Mesenchymal stem cell (in vitro differentiated cells and primary cell): ENCODE measurements at regions not wholly inside any gene's neighbourhood (a gene's known extent, or its start where the extent isn't known, plus 50 kb on each side); places are given as distances from the start of the nearest gene placed in this dataset.

Source experiments
- DNase-seq: peaks from one replicate; pipeline ENCODE4 v3.0.0-alpha.2; 2013
- H2AFZ ChIP-seq: one replicate; pipeline ENCODE4 v1.6.1; 2013; ENCODE audit warnings: low read depth, mild to moderate bottlenecking, control low read depth, inconsistent platforms, low read length, moderate library complexity
- H2AK5ac ChIP-seq: 2 replicates; pipeline ENCODE4 v1.6.1; 2013; ENCODE audit warnings: low read length, moderate library complexity, mild to moderate bottlenecking, inconsistent platforms; ENCODE audit not compliant: severe bottlenecking
- H2BK120ac ChIP-seq: one replicate; pipeline ENCODE4 v1.6.1; 2013; ENCODE audit warnings: low read depth, mild to moderate bottlenecking, inconsistent platforms, low read length, moderate library complexity
- H2BK12ac ChIP-seq, 2 experiments: one replicate each; pipeline ENCODE4 v1.6.1; 2013; ENCODE audit warnings: inconsistent platforms in 2 of 2, low read length in 2 of 2, mild to moderate bottlenecking in 2 of 2, moderate library complexity in 2 of 2, control low read depth in 1 of 2
- H2BK15ac ChIP-seq: one replicate; pipeline ENCODE4 v1.6.1; 2013; ENCODE audit warnings: mild to moderate bottlenecking, low read depth, inconsistent platforms; ENCODE audit not compliant: poor library complexity, severe bottlenecking
- H2BK5ac ChIP-seq: 2 replicates; pipeline ENCODE4 v1.6.1; 2013; ENCODE audit warnings: low read depth, mild to moderate bottlenecking, low read length, control low read depth, inconsistent platforms; ENCODE audit not compliant: poor library complexity, severe bottlenecking
- H3K14ac ChIP-seq, 2 experiments: one replicate each; pipeline ENCODE4 v1.6.1; 2013; ENCODE audit warnings: inconsistent platforms in 2 of 2, low read length in 2 of 2, control low read depth in 1 of 2, mild to moderate bottlenecking in 1 of 2, moderate library complexity in 1 of 2
- H3K18ac ChIP-seq, 2 experiments: one replicate each; pipeline ENCODE4 v1.6.1; 2013; ENCODE audit warnings: inconsistent platforms in 2 of 2, low read length in 2 of 2, control low read depth in 1 of 2, low read depth in 1 of 2, mild to moderate bottlenecking in 1 of 2
- H3K23ac ChIP-seq, 2 experiments: one replicate each; pipeline ENCODE4 v1.6.1; 2013; ENCODE audit warnings: inconsistent platforms in 2 of 2, low read length in 2 of 2, mild to moderate bottlenecking in 2 of 2, moderate library complexity in 2 of 2, control low read depth in 1 of 2
- H3K27ac ChIP-seq: 2 replicates; pipeline ENCODE4 v1.5.1; 2013; ENCODE audit warnings: mild to moderate bottlenecking, moderate library complexity, low read length, control low read depth, inconsistent platforms; ENCODE audit not compliant: poor library complexity, severe bottlenecking
- H3K27me3 ChIP-seq, 2 experiments: 2 replicates each; pipeline versions ENCODE4 v1.6.1 to v1.7.0; 2013; ENCODE audit warnings: low read length in 2 of 2, mild to moderate bottlenecking in 2 of 2, moderate library complexity in 2 of 2, control low read depth in 1 of 2, inconsistent platforms in 1 of 2; ENCODE audit not compliant: control insufficient read depth in 1 of 2, insufficient read depth in 1 of 2
- H3K36me3 ChIP-seq, 2 experiments: 2 replicates each; pipeline versions ENCODE4 v1.6.1 to v1.7.0; 2013; ENCODE audit warnings: low read length in 2 of 2, control low read depth in 1 of 2, inconsistent platforms in 1 of 2, low read depth in 1 of 2, mild to moderate bottlenecking in 1 of 2; ENCODE audit not compliant: insufficient read depth in 2 of 2, control insufficient read depth in 1 of 2
- H3K4ac ChIP-seq, 2 experiments: one replicate each; pipeline ENCODE4 v1.6.1; 2013; ENCODE audit warnings: inconsistent platforms in 2 of 2, low read length in 2 of 2, mild to moderate bottlenecking in 2 of 2, moderate library complexity in 2 of 2, control low read depth in 1 of 2, low read depth in 1 of 2
- H3K4me1 ChIP-seq: 2 replicates; pipeline ENCODE4 v1.6.1; 2013; ENCODE audit warnings: low read depth, low read length, control low read depth; ENCODE audit not compliant: control insufficient read depth, insufficient read depth
- H3K4me2 ChIP-seq: 2 replicates; pipeline ENCODE4 v1.6.1; 2013; ENCODE audit warnings: low read length, mild to moderate bottlenecking, inconsistent platforms; ENCODE audit not compliant: poor library complexity, severe bottlenecking
- H3K4me3 ChIP-seq, 2 experiments: 2 replicates each; pipeline versions ENCODE4 v1.5.1 to v1.7.0; 2013; ENCODE audit warnings: low read length in 2 of 2, mild to moderate bottlenecking in 2 of 2, control low read depth in 1 of 2, low read depth in 1 of 2; ENCODE audit not compliant: insufficient read depth in 1 of 2
- H3K79me1 ChIP-seq: replicated peaks from 2 replicates; pipeline ENCODE4 v1.6.1; 2013; ENCODE audit warnings: mild to moderate bottlenecking, control low read depth, low read length, inconsistent platforms; ENCODE audit not compliant: poor library complexity, severe bottlenecking
- H3K9ac ChIP-seq: 2 replicates; pipeline ENCODE4 v1.7.0; 2013; ENCODE audit warnings: mild to moderate bottlenecking, low read length, moderate library complexity
- H3K9me3 ChIP-seq: 2 replicates; pipeline ENCODE4 v1.7.0; 2013; ENCODE audit warnings: mild to moderate bottlenecking, low read length; ENCODE audit not compliant: control insufficient read depth
- H4K8ac ChIP-seq: one replicate; pipeline ENCODE4 v1.6.1; 2013; ENCODE audit warnings: inconsistent platforms, mild to moderate bottlenecking, low read length, moderate library complexity
- H4K91ac ChIP-seq: one replicate; pipeline ENCODE4 v1.6.1; 2013; ENCODE audit warnings: mild to moderate bottlenecking, low read length, inconsistent platforms
- WGBS: methylation state at CpG from one replicate; pipeline ENCODE4 v1.1.7; 2013; ENCODE audit warnings: mixed read lengths; 5-methylcytosine and 5-hydroxymethylcytosine counted together

DNA sequence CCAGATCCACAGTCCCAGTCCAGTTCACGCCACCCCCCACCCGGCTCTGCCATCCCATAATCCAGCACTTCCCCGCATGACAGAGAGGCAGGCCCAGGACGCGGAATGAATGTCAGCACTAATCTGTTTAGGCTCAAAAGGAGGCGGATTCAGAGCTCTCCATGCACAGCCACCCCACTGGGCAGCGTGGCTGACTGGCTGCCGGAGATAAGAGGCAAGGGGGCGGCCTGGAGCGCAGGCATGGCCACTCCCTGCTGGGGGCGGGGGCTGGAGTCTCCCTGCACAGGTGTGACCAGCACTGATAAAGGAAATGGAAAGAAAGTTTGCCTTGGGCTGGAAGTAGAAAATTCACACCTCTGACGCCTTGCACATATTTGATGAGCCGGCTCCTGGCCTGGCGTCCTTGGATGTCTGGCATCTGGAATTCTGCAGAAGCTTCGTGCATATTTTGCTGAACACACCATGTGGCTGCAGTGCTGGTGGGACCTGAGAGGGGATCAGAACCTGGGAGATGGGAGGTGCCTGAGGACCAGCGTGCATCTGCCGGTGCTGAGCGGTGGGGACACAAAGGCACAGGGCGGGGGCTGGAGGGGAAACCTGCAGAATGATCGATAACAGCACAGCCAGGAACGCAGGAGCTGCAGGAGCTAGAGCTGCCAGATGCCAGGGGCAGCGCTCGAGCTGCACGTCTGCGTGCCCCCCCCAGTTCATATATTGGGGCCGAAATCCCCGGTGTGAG, 344.4 kb downstream of the CTTN start:
- Histone ChIP-seq H3K9ac (no peak overlapping the region), H2BK5ac (no peak overlapping the region), H2AK5ac (no peak overlapping the region), H4K91ac (no peak overlapping the region), H3K4me3 (no peak overlapping the region), H2BK15ac (no peak overlapping the region), H4K8ac (no peak overlapping the region), H3K23ac (peak overlapping the region in 1 of 2 experiments; percentile 50), H3K4ac (no peak overlapping the region), H3K18ac (no peak overlapping the region), H3K4me1 (peaks cover 4% of the 10 kb centered on the region), H3K14ac (no peak overlapping the region), H3K27me3 (peaks cover 41 to 50% of the 10 kb centered on the region in 2 experiments), H3K27ac (no peak overlapping the region), H3K4me2 (no peak overlapping the region), H3K36me3 (no peaks in the 10 kb centered on the region), H3K9me3 (no peaks in the 10 kb centered on the region), H3K79me1 (no peaks in the 10 kb centered on the region), H2BK12ac (no peak overlapping the region), H2AFZ (no peak overlapping the region), H2BK120ac (no peak overlapping the region)
- WGBS: 36% methylated on average over 27 of the region's 27 CpGs
- no peak for DNase-seq

DNA sequence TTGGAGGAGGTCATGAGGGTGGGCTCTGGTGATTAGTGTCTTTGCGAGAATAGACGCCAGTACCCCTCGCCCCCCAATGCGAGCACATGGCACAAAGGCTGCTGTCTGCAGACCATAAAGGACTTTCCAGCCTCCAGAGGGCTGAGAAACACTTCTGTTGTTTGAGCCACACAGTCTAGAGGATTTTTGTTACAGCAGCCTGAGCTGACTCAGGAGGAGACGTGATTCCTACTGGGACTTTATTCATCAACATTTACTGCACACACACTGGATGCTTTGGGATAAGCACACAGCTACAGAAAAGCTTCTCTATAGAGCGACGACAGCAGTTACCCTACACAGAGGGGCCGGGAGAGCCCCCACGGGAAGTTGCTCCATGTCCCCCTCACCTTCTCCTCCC, 345.0 kb downstream of the CTTN start:
- no peak overlapping the region for H3K14ac ChIP-seq
- H3K4me3 ChIP-seq: no peak overlapping the region
- no peak overlapping the region for H2BK15ac ChIP-seq
- H3K4me1 ChIP-seq: peaks cover 4% of the 10 kb centered on the region
- no peak overlapping the region for H3K9ac ChIP-seq
- H2AFZ ChIP-seq: no peak overlapping the region
- peaks cover 41 to 50% of the 10 kb centered on the region in 2 experiments for H3K27me3 ChIP-seq
- H3K27ac ChIP-seq: no peak overlapping the region
- H4K8ac ChIP-seq: no peak overlapping the region
- DNase-seq: no peak
- no peak overlapping the region for H3K18ac ChIP-seq
- no peak overlapping the region for H4K91ac ChIP-seq
- no peak overlapping the region for H3K4me2 ChIP-seq
- no peak overlapping the region for H3K4ac ChIP-seq
- H2BK120ac ChIP-seq: no peak overlapping the region
- no peak overlapping the region for H2AK5ac ChIP-seq
- no peak overlapping the region for H2BK12ac ChIP-seq
- no peak overlapping the region for H3K23ac ChIP-seq
- H2BK5ac ChIP-seq: no peak overlapping the region
- no peaks in the 10 kb centered on the region for H3K79me1 ChIP-seq
- H3K9me3 ChIP-seq: no peaks in the 10 kb centered on the region
- 79% methylated on average over 9 of the region's 9 CpGs for WGBS
- H3K36me3 ChIP-seq: no peaks in the 10 kb centered on the region

DNA sequence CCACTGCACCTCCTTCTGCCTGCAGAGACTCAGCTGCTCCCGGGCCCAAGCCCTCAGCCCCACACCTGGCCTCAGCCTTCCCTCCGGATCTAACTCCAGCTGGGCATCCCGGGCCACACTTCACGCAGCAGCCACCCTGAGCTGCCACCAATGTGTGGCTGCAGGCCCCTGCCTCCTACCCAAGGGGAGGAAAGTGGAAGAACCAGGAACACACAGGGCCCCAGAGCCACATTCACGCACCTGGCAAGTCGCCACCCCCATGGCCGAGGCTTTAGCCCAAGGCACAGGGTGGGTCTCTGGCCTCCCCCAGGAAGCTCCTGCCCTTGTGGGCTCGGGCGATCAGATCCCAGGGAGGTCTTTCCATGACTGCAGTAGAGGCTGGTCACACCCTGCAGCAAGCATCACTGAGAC, 345.6 kb downstream of the CTTN start:
- peaks cover 4% of the 10 kb centered on the region for H3K4me1 ChIP-seq
- H2BK12ac ChIP-seq: no peak overlapping the region
- H3K4me3 ChIP-seq: no peak overlapping the region
- H2BK5ac ChIP-seq: peak overlapping the region; percentile 4
- H4K91ac ChIP-seq: no peak overlapping the region
- H2AFZ ChIP-seq: no peak overlapping the region
- H2BK120ac ChIP-seq: no peak overlapping the region
- no peak overlapping the region for H3K9ac ChIP-seq
- H2AK5ac ChIP-seq: no peak overlapping the region
- peaks cover 41 to 50% of the 10 kb centered on the region in 2 experiments for H3K27me3 ChIP-seq
- no peak overlapping the region for H3K23ac ChIP-seq
- no peak for DNase-seq
- 90% methylated on average over 9 of the region's 9 CpGs for WGBS
- H3K4ac ChIP-seq: no peak overlapping the region
- no peak overlapping the region for H3K27ac ChIP-seq
- H3K18ac ChIP-seq: no peak overlapping the region
- H3K14ac ChIP-seq: no peak overlapping the region
- no peaks in the 10 kb centered on the region for H3K36me3 ChIP-seq
- H3K9me3 ChIP-seq: peaks cover 3% of the 10 kb centered on the region
- H3K4me2 ChIP-seq: no peak overlapping the region
- no peak overlapping the region for H2BK15ac ChIP-seq
- H3K79me1 ChIP-seq: no peaks in the 10 kb centered on the region
- H4K8ac ChIP-seq: no peak overlapping the region

DNA sequence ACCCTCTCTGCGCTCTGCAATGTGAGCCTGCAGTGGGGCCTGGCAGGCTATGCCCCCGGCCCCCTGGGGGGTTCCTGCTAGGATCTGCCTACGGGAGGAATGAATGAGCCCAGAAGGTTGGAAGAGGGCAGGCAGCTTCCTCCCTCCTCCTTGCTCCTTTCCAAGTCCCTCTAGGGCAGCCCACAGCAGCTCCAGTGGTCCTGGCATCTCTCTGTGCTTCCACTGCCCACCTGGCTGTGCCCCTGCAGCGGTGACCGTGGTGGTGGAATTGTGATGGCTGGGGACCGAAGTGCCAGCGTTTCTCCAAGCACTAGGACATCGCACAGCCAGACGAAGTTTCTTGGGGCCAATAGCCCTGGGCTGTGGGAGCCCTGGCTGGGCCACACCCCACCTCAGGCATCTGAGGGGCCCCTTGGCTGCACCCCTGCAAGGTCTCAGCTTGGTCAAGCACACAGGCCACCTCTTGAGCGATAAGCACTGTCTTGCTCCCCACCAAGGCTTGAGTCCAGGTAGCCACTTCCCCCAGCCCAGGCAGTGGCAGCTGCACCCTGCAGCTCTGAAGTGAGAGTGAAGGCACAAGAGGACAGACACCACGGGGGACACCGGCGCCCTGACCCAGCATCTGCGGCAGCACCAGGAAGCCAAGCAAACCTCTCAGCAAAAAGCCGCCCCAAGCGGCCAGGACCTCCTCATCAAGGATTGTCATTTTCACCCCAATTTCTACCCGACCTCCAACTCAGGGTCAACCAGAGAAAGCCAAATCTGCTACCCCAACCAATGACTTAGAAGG, 346.3 kb downstream of the CTTN start:
- H3K14ac ChIP-seq: no peak overlapping the region
- H3K79me1 ChIP-seq: no peaks in the 10 kb centered on the region
- H2BK120ac ChIP-seq: no peak overlapping the region
- peaks cover 4% of the 10 kb centered on the region for H3K4me1 ChIP-seq
- no peak overlapping the region for H3K4me2 ChIP-seq
- H3K9me3 ChIP-seq: peaks cover 9% of the 10 kb centered on the region
- no peak overlapping the region for H3K9ac ChIP-seq
- WGBS: 88% methylated on average over 16 of the region's 17 CpGs
- no peak for DNase-seq
- no peak overlapping the region for H2AK5ac ChIP-seq
- H4K91ac ChIP-seq: no peak overlapping the region
- H3K36me3 ChIP-seq: no peaks in the 10 kb centered on the region
- no peak overlapping the region for H2BK5ac ChIP-seq
- H4K8ac ChIP-seq: no peak overlapping the region
- no peak overlapping the region for H3K23ac ChIP-seq
- H3K4ac ChIP-seq: no peak overlapping the region
- H2BK12ac ChIP-seq: no peak overlapping the region
- H3K27me3 ChIP-seq: peaks cover 41 to 50% of the 10 kb centered on the region in 2 experiments
- H3K4me3 ChIP-seq: no peak overlapping the region
- H3K18ac ChIP-seq: no peak overlapping the region
- no peak overlapping the region for H2AFZ ChIP-seq
- no peak overlapping the region for H3K27ac ChIP-seq
- no peak overlapping the region for H2BK15ac ChIP-seq
